ENCODE measurements at regions not wholly inside any gene's neighbourhood (a gene's known extent, or its start where the extent isn't known, plus 50 kb on each side); places are given as distances from the start of the nearest gene placed in this dataset.

DNA sequence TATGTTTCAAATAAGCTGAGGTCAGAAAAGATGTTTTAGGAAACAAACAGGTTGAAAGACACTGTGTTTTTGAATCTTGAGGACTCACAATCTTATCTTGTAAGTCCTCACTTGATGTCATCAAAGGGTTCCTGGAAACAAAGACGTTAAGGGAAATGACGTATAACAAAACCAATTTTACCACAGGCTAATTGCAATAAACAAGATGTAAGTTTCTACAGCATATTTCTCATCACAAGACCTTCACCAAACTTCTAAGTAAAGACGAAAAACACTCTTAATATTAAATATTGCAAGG, 433.5 kb upstream of the FAT3 start:
- no peak for TF ChIP-seq CTCF (IDR thresholded peaks at IDR 0.05)

DNA sequence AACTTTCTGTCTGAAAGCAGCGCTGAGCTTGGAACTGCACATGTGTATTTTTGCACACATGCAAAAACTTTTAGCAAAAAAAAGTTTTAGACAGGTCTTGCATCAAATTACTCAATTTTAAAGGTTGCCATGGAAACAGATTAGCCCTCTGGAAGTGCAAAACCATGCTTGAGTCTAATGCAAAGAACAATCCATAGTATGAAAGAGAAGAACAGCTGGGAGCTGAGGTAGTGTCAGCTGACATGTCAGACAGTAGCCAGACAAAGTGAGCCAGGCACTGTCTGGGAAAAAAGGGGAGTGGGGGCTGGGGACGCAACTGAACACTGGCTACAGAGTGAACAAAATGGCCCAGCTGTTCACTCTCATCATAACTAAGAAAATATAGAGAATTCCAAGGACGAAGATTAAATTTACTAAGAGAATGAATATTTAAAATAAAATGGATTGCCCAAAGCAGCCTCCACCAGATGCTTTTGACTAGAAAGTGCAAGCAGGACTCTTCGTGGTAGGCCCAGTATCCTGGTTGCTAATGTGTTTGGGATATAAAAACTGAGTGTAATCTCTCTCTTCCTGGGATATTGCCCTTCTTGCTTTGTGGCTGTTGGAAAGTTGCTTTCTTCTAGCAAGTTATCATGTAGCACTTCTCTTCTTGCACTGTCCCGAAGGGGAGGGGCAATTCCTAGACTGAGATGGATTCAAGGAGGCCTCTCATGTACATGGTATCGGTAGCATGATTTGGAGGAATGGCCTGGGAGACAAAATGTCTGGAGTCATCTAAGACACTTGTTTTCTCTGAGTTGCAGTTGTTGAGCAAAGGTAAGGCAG, 434.1 kb upstream of the FAT3 start:
- TF ChIP-seq CTCF (IDR thresholded peaks at IDR 0.05), result no peak

DNA sequence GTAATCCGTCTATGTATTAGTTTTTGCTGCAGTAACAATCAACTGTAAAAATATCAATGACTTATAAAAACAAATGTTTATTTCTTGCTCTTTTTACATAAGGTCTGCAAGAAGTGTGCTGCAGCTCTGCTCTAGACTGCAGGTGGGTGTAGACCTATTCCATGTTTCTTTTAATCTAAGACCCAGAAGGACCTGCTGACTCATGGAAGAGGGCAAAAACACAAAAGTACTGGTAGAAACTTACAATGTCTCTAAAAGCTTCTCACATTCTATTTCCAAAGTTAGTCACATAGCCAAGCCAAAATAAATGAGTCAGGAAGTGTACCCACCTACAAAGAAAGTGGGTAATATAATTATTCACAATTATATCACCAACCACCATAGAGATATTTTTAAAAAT, 435.9 kb upstream of the FAT3 start:
- TF ChIP-seq CTCF (IDR thresholded peaks at IDR 0.05), result no peak

GRCh38 chr11:91786097-91786496, 438.5 kb upstream of the FAT3 start:
- TF ChIP-seq CTCF (IDR thresholded peaks at IDR 0.05), result no peak

DNA sequence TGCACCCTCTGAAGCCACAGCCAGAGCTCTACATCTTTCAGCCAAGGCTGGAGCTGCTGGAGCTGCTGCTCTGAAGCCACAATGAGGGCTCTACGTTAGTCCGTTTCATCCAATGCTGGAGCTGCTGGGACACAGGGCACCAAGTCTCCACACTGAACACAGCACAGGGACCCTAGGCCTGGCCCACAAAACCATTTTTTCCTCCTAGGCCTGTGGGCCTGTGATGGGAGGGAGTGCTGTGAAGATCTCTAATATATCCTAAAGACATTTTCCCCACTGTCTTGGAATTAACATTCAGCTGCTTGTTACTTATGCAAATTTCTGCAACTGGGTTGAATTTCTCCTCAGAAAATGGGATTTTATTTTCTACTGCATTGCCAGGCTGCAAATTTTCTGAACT, 441.4 kb upstream of the FAT3 start:
- TF ChIP-seq CTCF (IDR thresholded peaks at IDR 0.05), result no peak

DNA sequence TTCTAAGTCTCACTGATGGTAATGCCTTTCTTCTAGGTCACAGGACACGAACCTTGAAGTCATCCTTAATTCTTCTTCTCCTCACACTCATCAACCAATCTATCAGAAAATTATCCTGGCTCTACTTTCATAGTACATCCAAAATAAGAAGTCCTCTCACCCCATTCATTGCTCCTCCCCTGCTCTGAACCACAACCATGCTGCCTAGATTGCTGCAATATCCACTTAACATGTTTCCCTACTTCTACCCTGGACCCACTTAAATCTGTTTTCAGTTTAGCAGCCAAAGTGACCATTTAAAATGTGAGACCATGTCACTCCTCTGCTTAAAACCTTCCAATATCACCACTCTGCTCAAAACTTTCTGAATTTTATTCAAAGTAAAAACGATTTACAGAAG, 445.9 kb upstream of the FAT3 start:
- no peak for TF ChIP-seq CTCF (IDR thresholded peaks at IDR 0.05)

DNA sequence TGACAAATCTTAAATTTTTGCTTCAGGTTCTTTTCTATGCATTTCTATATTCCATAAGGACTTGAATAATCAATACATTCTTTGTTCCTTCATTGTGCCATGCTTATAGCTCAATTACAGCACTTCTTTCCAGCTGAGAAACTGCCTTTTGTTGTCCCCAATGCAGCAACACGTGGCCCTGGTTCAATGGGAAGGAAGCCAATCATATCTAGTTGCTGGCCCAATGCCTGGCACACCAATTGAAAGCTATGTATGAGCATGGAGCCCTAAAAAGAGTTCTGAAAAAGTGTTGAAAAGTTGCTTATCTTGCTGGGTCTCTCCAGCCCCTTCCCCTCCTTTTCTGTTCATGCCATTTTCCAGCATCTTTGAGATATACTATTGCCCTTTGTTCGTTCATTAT, 448.0 kb upstream of the FAT3 start:
- no peak for TF ChIP-seq CTCF (IDR thresholded peaks at IDR 0.05)

DNA sequence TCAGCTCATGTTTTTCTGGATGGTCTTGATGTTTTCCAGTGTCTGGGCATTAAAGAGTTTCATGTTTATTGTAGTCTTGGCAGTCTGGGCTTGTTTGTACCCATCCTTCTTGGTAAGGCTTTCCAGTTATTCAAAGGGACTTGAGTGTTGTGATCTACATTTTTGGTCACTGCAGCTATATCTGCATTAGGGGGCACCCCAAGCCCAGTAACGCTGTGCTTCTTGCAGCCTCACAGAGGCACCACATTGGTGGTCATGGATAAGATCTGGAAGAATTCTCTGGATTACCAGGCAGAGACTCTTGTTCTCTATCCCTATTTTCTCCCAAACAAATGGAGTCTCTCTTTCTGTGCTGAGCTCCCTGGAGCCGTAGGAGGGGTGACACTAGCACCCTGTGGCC, 451.5 kb upstream of the FAT3 start:
- TF ChIP-seq CTCF (IDR thresholded peaks at IDR 0.05), result no peak

Measured in LNCAP (cell line).